Tibial nerve (tissue), 3 donors: ENCODE measurements at regions not wholly inside any gene's neighbourhood (a gene's known extent, or its start where the extent isn't known, plus 50 kb on each side); places are given as distances from the start of the nearest gene placed in this dataset.

ENCODE experiments used
- CTCF ChIP-seq, 5 experiments: fragments of 200-600 bp in 3 of 5; fragments of 450-650 bp in 2 of 5; sonication (generic) in 3 of 5; IDR thresholded peaks; one replicate each; pipeline ENCODE4 v1.5.1; 2016 to 2019; ENCODE audit warnings: antibody characterized with exemption in 5 of 5, mild to moderate bottlenecking in 3 of 5, moderate library complexity in 2 of 5
- POLR2A ChIP-seq, 2 donors: fragments of 450-650 bp; IDR thresholded peaks; one replicate each; pipeline ENCODE4 v1.6.1; 2017; ENCODE audit warnings: antibody characterized with exemption in 2 of 2, mild to moderate bottlenecking in 2 of 2, moderate library complexity in 2 of 2

GRCh38 chr4:129455482-129455881 is 359.5 kb downstream of the C4orf33 start:
- TF ChIP-seq CTCF (IDR thresholded peaks at IDR 0.05) (no peak), POLR2A (IDR thresholded peaks at IDR 0.05) (no peak)
